DLD1 (cell line): ENCODE measurements at regions not wholly inside any gene's neighbourhood (a gene's known extent, or its start where the extent isn't known, plus 50 kb on each side); places are given as distances from the start of the nearest gene placed in this dataset.

Source experiments
- in situ Hi-C: cut with HindIII; loops from 2 replicates; pipeline ENCODE4 v1.10.0; 2017; ENCODE audit warnings: low sequenced_read_pairs

- in situ Hi-C loops, result no loop called here
Observed at GRCh38 chr10:85524001-85524666, 842.5 kb downstream of the GRID1 start.

- in situ Hi-C loops, result no loop called here
Observed at GRCh38 chr10:85527616-85528317, 838.8 kb downstream of the GRID1 start.

GRCh38 chr10:85528318-85528652 lies 838.3 kb downstream of the GRID1 start:
- in situ Hi-C loops, result no loop called here

- in situ Hi-C loops, result no loop called here
Observed at GRCh38 chr10:85531706-85532105, 834.9 kb downstream of the GRID1 start.

GRCh38 chr10:85532773-85533172 lies 833.8 kb downstream of the GRID1 start:
- in situ Hi-C loops, result no loop called here

GRCh38 chr10:85535926-85536325 lies 830.7 kb downstream of the GRID1 start:
- in situ Hi-C loops, result no loop called here

- in situ Hi-C loops, result no loop called here
Observed at GRCh38 chr10:85537561-85537960, 829.0 kb downstream of the GRID1 start.

- in situ Hi-C loops, result no loop called here
Observed at GRCh38 chr10:85538601-85539000, 828.0 kb downstream of the GRID1 start.

GRCh38 chr10:85542152-85542551 lies 824.4 kb downstream of the GRID1 start:
- in situ Hi-C loops, result no loop called here

- in situ Hi-C loops, result no loop called here
Observed at GRCh38 chr10:85542936-85543730, 823.5 kb downstream of the GRID1 start.

GRCh38 chr10:85544956-85545355 lies 821.6 kb downstream of the GRID1 start:
- in situ Hi-C loops, result no loop called here

- in situ Hi-C loops, result no loop called here
Observed at GRCh38 chr10:85545874-85546273, 820.7 kb downstream of the GRID1 start.

- in situ Hi-C loops, result no loop called here
Observed at GRCh38 chr10:85547460-85548023, 819.1 kb downstream of the GRID1 start.

- in situ Hi-C loops, result no loop called here
Observed at GRCh38 chr10:85548034-85548433, 818.6 kb downstream of the GRID1 start.
